Small intestine (tissue), 7 donors: ENCODE measurements at regions not wholly inside any gene's neighbourhood (a gene's known extent, or its start where the extent isn't known, plus 50 kb on each side); places are given as distances from the start of the nearest gene placed in this dataset.
A peak's percentile ranks its signal among the peaks of the same experiment; 100 is the strongest.

Experiments
- DNase-seq, 2 donors: peaks; one replicate each; pipeline versions ENCODE4 v3.0.0 to v3.0.0-alpha.2; 2013
- FAIRE-seq: peaks from 2 replicates; lab custom pipeline; 2012; peaks lifted over from hg19 to GRCh38; lab: Jason Lieb, UNC
- H3K27ac ChIP-seq, 3 donors: one replicate each; pipeline ENCODE4 v1.5.1; 2013; ENCODE audit warnings: low read length in 2 of 3, mild to moderate bottlenecking in 2 of 3, control low read depth in 1 of 3, inconsistent platforms in 1 of 3, low read depth in 1 of 3, moderate library complexity in 1 of 3
- H3K27me3 ChIP-seq, 3 donors: one replicate each; pipeline ENCODE4 v1.6.1; 2013; ENCODE audit warnings: low read length in 3 of 3, inconsistent platforms in 1 of 3; ENCODE audit not compliant: control insufficient read depth in 3 of 3, insufficient read depth in 3 of 3
- H3K36me3 ChIP-seq, 3 donors: one replicate each; pipeline ENCODE4 v1.6.1; 2013; ENCODE audit warnings: low read length in 3 of 3, inconsistent platforms in 1 of 3, low read depth in 1 of 3, mild to moderate bottlenecking in 1 of 3, moderate library complexity in 1 of 3; ENCODE audit not compliant: control insufficient read depth in 3 of 3, insufficient read depth in 2 of 3
- H3K4me1 ChIP-seq, 3 donors: one replicate each; pipeline ENCODE4 v1.6.1; 2013; ENCODE audit warnings: low read length in 2 of 3, inconsistent platforms in 1 of 3, low read depth in 1 of 3, mild to moderate bottlenecking in 1 of 3, moderate library complexity in 1 of 3; ENCODE audit not compliant: control insufficient read depth in 3 of 3, insufficient read depth in 2 of 3
- H3K4me3 ChIP-seq, 3 donors: one replicate each; pipeline ENCODE4 v1.5.1; 2013; ENCODE audit warnings: low read length in 3 of 3, control low read depth in 1 of 3, inconsistent platforms in 1 of 3, low read depth in 1 of 3, mild to moderate bottlenecking in 1 of 3, moderate library complexity in 1 of 3
- H3K9me3 ChIP-seq, 2 donors: one replicate each; pipeline ENCODE4 v1.6.1; 2013; ENCODE audit warnings: low read depth in 1 of 2, low read length in 1 of 2; ENCODE audit not compliant: control insufficient read depth in 2 of 2, insufficient read depth in 1 of 2
- WGBS, 3 donors: extraction: QIAGEN DNeasy Blood & Tissue Kit; methylation state at CpG; one replicate each; pipeline ENCODE4 v1.1.7; 2013; 5-methylcytosine and 5-hydroxymethylcytosine counted together
- donor health status: healthy with polysubstance abuse.
- donor health status: control.
- donor health status: control.
- donor health status: Bipolar disorder and iron deficiency.
- donor health status: healthy.

DNA sequence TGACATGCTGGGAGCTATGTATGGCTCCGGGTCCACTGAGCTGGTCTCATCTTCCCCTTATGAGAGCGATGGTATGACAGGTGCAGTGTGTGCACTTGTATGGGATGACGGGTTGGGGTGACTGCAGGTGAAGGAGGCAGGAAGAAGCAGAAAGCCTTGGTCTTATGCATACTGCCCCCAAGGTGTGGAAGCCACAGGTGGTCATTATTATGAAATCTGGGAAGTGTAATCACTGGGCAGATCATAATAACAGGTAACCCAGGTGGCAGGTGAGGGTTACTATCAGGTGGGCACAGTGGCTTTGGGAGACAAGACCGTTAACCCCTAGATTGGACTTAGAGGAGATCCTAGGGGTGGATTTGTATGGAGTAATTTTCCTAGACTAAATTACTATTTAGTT is 118.0 kb downstream of the RFC3 start:
- DNase-seq = no peak
- Histone ChIP-seq H3K36me3 (no peaks in the 10 kb centered on the region), H3K4me1 (peaks cover 0 to 4% (median 0%) of the 10 kb centered on the region in 3 donors), H3K4me3 (no peak overlapping the region), H3K27ac (no peak overlapping the region), H3K27me3 (no peaks in the 10 kb centered on the region), H3K9me3 (peaks cover 0 to 6% of the 10 kb centered on the region in 2 donors)
- WGBS, 3 donors = 90 to 97% (median 94%) methylated on average over 4 of the region's 4 CpGs
- FAIRE-seq = no peak

DNA sequence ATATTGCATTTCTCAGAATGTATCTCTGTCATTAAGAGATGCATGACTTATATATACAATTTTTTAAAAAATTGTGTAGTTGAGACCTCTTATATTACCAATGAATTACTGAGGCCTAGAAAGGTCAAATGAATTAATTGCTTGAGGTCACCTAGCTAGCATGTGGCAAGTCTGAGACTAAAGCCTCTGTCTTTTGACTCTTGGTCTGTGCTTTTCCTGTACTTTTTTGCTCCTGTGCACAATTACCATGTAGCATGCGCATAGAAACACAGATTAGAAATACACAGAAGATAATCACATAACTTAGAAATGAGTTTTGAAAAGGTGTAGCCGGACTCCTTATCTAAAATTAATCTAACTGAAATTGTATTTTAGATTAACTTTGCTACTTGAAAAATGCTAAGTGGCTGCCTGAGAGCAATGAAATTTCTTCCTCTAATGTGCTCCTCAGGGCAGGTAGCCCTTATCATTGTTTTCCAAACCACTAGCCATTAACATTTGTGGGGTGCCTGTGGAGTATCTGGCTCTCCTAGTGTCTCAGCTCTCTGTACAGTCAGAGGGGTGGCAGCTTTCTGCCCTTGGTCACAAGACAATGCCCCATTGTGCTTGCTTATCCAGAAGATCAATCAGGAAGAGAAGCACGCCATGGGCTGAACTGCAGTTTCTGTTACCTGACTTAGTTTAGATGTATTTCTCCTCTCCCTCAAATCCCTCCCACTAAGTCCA is 119.6 kb downstream of the RFC3 start:
- Histone ChIP-seq H3K4me3 (no peak overlapping the region), H3K27me3 (no peaks in the 10 kb centered on the region), H3K9me3 (peaks cover 0 to 6% of the 10 kb centered on the region in 2 donors), H3K36me3 (no peaks in the 10 kb centered on the region), H3K27ac (no peak overlapping the region), H3K4me1 (peaks cover 0 to 4% (median 0%) of the 10 kb centered on the region in 3 donors)
- no peak for FAIRE-seq
- WGBS, 3 donors = 16 to 64% (median 45%) methylated on average over 3 of the region's 3 CpGs
- DNase-seq = peak; percentile 14 to 31

DNA sequence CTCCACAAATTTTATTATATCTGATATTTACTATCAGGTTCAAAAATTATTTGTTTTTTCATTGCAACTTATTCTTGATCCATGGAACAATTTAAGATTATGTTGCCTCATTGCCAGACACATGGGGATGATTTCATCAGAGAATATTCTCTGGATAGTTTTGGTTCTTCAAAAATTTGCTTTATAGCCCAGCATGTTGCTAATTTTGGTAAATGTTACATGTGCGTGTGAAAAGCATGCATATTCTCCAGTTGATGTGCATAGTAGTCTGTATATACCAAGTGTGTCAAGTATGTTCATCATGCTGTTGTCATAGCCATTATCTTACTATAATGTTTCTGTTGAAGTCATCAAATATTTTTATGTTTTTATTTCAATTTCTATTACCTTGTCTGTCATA is 122.3 kb downstream of the RFC3 start:
- Histone ChIP-seq H3K27me3 (no peaks in the 10 kb centered on the region), H3K36me3 (no peaks in the 10 kb centered on the region), H3K27ac (no peak overlapping the region), H3K4me3 (no peak overlapping the region), H3K9me3 (peaks cover 0 to 6% of the 10 kb centered on the region in 2 donors), H3K4me1 (peaks cover 0 to 4% (median 0%) of the 10 kb centered on the region in 3 donors)
- FAIRE-seq (no peak), DNase-seq (no peak)
- WGBS, 3 donors = 92 to 97% (median 95%) methylated on average over 1 of the region's 1 CpG

DNA sequence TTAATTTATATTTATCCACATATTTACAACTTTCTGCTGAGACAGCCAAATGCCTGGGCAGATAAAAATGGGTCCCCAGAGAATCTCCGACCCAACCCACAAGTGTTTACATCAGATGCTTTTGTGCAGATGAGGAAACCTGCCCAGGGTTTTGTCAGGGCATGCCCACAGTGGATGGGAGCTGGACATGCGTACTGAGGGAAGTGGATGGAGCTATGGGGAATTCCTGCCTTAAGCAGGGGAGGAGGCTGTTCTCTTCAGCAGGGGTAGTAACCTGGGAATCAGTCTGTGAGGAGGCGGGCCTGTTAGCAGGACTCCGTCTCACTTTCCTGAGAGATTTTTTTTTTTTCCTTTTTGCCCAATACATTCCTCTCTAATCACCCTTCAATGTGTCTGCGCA is 122.9 kb downstream of the RFC3 start:
- Histone ChIP-seq H3K9me3 (peaks cover 0 to 6% of the 10 kb centered on the region in 2 donors), H3K4me3 (no peak overlapping the region), H3K27me3 (no peaks in the 10 kb centered on the region), H3K36me3 (no peaks in the 10 kb centered on the region), H3K27ac (no peak overlapping the region), H3K4me1 (peaks cover 0 to 4% (median 0%) of the 10 kb centered on the region in 3 donors)
- DNase-seq = no peak
- FAIRE-seq = no peak
- 84 to 97% (median 96%) methylated on average over 5 of the region's 5 CpGs for WGBS, 3 donors

DNA sequence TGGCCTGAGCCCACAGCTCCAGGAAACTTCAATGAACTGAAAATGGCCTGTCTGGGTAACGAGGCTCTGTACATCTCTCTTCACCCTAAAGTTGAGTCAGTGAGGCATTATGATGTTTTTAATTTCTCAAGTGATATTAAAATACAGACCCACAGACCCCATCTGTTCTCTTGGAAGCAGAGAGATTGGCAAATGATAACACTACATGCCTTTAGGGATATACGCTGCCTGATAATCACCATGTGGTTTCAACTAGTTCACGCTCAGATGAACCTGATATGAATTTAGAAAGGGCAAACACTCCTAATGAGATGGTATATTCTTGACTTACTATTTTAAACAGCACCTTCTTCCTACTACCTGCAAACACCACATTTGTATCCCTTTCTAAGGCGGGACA is 127.5 kb downstream of the RFC3 start:
- Histone ChIP-seq H3K27ac (no peak overlapping the region), H3K27me3 (no peaks in the 10 kb centered on the region), H3K9me3 (no peaks in the 10 kb centered on the region), H3K4me3 (no peak overlapping the region), H3K4me1 (no peaks in the 10 kb centered on the region), H3K36me3 (no peaks in the 10 kb centered on the region)
- FAIRE-seq = no peak
- WGBS, 3 donors = 89 to 94% (median 93%) methylated on average over 4 of the region's 4 CpGs
- no peak for DNase-seq

DNA sequence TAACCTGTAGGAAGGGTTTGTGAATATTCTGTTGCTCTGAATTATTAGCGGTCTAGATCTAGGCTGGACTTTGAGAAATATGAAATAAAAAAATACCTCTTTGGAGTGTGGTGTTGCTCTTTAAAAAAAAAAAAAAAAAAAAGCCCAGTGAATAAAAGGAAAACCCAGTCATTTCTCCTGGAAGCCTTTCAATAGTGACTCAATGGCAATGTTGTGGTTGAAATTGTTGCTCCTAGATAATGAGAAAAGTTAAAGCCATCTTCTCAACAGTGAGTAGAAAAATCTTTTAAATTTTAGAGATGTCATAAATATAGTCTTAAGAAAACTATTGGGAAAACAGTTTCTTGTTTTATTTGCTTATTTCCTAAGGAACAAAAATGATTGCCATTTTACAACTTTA is 135.3 kb downstream of the RFC3 start:
- no peak for DNase-seq
- 91 to 100% (median 96%) methylated on average over 1 of the region's 1 CpG for WGBS, 3 donors
- Histone ChIP-seq H3K27me3 (no peaks in the 10 kb centered on the region), H3K27ac (no peak overlapping the region), H3K4me3 (no peak overlapping the region), H3K9me3 (no peaks in the 10 kb centered on the region), H3K36me3 (no peaks in the 10 kb centered on the region), H3K4me1 (no peaks in the 10 kb centered on the region)
- no peak for FAIRE-seq

DNA sequence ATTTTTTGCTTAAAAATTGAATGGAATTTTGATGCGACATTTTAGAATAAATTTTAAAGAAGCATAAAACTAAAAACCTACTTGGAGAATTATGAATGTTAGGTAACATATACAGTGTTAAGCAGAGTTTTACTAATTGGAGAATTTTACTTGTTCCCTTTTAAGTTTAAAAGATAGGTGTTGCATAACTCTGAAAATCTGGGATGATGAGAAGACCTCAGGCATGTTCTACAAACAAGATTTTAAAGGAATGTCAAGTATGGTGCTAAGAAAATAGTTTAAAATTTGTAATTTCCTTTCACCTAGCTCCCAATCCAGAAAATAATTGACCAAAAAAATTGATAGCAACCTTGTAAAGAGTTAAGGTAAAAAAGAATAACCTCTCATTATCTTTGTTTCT is 135.8 kb downstream of the RFC3 start:
- no peak for DNase-seq
- no peak overlapping the region for H3K4me3 ChIP-seq
- FAIRE-seq = no peak
- no peak overlapping the region for H3K27ac ChIP-seq
- H3K4me1 ChIP-seq = no peaks in the 10 kb centered on the region
- H3K9me3 ChIP-seq = no peaks in the 10 kb centered on the region
- H3K27me3 ChIP-seq = no peaks in the 10 kb centered on the region
- 93 to 96% (median 95%) methylated on average over 1 of the region's 1 CpG for WGBS, 3 donors
- no peaks in the 10 kb centered on the region for H3K36me3 ChIP-seq

DNA sequence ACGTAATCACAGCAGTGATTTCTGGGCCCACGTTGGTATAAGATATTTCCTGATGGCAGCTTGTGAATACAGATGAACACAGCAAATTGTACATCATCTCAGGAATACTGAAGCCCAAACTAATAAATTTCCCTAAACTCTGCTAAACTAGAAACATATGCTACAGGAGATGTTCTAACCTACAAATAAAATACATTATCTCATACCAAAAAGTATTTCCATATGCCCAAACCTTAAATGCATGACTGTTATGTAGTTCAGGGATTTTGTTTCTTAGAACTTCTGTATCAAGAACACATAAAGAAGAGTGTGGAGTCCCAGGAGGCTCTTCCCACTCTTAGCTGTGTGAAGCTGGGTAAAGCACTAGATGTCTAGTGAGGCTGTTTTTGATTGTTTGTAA is 138.4 kb downstream of the RFC3 start:
- H3K27ac ChIP-seq = no peak overlapping the region
- no peak overlapping the region for H3K4me3 ChIP-seq
- 38 to 74% (median 68%) methylated on average over 2 of the region's 2 CpGs for WGBS, 3 donors
- no peaks in the 10 kb centered on the region for H3K27me3 ChIP-seq
- no peaks in the 10 kb centered on the region for H3K9me3 ChIP-seq
- FAIRE-seq (no peak), DNase-seq (no peak)
- no peaks in the 10 kb centered on the region for H3K36me3 ChIP-seq
- no peaks in the 10 kb centered on the region for H3K4me1 ChIP-seq

DNA sequence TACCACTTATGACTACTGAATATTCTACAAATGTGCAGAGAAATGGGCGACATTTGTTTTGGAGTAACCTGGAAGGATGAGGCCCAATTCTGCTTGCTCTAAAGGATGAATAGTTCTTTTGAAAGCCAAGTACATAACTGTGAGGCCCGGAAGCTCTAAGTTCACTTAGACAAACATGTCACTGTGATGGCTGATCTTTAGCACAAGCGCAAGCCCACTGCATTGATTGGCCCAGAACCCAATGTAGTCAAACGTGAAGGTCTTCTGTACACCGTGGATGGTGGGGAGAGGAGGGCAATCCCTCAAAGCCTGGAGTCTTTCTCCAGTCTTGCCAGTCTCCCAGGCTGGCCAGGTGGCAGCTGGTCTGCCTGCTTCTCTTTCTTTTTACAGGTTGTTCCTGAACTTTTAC is 139.6 kb downstream of the RFC3 start:
- WGBS, 3 donors = 90 to 95% (median 92%) methylated on average over 5 of the region's 5 CpGs
- Histone ChIP-seq H3K27me3 (no peaks in the 10 kb centered on the region), H3K4me1 (no peaks in the 10 kb centered on the region), H3K4me3 (no peak overlapping the region), H3K27ac (no peak overlapping the region), H3K36me3 (no peaks in the 10 kb centered on the region), H3K9me3 (no peaks in the 10 kb centered on the region)
- FAIRE-seq = no peak
- DNase-seq = no peak
